ENCODE measurements at regions not wholly inside any gene's neighbourhood (a gene's known extent, or its start where the extent isn't known, plus 50 kb on each side); places are given as distances from the start of the nearest gene placed in this dataset.
"Not testable (repeated sequence)": the region's sequence is repeated elsewhere in the genome, so short reads cannot be mapped to it uniquely, and the experiment has no call there.

DNA sequence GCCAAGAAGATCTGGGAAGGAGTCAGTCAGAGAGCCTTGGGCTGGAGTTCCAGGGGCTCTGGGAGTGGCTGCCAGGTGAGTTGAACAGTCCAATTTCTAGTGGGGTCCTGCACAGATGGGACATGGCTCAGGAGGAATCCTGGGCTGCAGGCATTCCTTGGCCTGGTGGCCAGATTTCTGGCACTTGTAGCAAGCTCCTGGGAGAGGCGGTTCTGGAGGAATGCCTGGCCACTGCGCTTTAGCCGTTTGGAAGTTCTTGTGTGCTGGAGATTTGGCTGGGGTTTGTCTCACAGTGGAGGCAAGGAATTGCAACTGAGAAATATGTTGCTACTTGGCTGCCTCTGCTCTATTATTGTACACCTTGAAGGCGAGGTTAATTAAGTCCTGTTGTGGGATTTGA is 133.9 kb upstream of the CCZ1B start:
- TF ChIP-seq, protein P1, sequence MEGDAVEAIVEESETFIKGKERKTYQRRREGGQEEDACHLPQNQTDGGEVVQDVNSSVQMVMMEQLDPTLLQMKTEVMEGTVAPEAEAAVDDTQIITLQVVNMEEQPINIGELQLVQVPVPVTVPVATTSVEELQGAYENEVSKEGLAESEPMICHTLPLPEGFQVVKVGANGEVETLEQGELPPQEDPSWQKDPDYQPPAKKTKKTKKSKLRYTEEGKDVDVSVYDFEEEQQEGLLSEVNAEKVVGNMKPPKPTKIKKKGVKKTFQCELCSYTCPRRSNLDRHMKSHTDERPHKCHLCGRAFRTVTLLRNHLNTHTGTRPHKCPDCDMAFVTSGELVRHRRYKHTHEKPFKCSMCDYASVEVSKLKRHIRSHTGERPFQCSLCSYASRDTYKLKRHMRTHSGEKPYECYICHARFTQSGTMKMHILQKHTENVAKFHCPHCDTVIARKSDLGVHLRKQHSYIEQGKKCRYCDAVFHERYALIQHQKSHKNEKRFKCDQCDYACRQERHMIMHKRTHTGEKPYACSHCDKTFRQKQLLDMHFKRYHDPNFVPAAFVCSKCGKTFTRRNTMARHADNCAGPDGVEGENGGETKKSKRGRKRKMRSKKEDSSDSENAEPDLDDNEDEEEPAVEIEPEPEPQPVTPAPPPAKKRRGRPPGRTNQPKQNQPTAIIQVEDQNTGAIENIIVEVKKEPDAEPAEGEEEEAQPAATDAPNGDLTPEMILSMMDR (IDR thresholded peaks at IDR 0.05; ENCODE audit: poor library complexity, severe bottlenecking), result not testable (repeated sequence)
- TF ChIP-seq POLR2AphosphoS5 (IDR thresholded peaks at IDR 0.05); EP300 (conservative IDR thresholded peaks at IDR 0.05; ENCODE audit: poor library complexity, severe bottlenecking); SMC3 (conservative IDR thresholded peaks at IDR 0.05; ENCODE audit: poor library complexity): not testable (repeated sequence)
- TF ChIP-seq, protein P2, sequence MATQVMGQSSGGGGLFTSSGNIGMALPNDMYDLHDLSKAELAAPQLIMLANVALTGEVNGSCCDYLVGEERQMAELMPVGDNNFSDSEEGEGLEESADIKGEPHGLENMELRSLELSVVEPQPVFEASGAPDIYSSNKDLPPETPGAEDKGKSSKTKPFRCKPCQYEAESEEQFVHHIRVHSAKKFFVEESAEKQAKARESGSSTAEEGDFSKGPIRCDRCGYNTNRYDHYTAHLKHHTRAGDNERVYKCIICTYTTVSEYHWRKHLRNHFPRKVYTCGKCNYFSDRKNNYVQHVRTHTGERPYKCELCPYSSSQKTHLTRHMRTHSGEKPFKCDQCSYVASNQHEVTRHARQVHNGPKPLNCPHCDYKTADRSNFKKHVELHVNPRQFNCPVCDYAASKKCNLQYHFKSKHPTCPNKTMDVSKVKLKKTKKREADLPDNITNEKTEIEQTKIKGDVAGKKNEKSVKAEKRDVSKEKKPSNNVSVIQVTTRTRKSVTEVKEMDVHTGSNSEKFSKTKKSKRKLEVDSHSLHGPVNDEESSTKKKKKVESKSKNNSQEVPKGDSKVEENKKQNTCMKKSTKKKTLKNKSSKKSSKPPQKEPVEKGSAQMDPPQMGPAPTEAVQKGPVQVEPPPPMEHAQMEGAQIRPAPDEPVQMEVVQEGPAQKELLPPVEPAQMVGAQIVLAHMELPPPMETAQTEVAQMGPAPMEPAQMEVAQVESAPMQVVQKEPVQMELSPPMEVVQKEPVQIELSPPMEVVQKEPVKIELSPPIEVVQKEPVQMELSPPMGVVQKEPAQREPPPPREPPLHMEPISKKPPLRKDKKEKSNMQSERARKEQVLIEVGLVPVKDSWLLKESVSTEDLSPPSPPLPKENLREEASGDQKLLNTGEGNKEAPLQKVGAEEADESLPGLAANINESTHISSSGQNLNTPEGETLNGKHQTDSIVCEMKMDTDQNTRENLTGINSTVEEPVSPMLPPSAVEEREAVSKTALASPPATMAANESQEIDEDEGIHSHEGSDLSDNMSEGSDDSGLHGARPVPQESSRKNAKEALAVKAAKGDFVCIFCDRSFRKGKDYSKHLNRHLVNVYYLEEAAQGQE (IDR thresholded peaks at IDR 0.05; ENCODE audit: borderline replicate concordance), result not testable (repeated sequence)
